Stimulated activated CD8-positive, alpha-beta memory T cell treated with anti-CD3 and anti-CD28 coated beads, Interleukin-15, amount 100 ng/mL, for 1 hour (primary cell): ENCODE measurements at regions not wholly inside any gene's neighbourhood (a gene's known extent, or its start where the extent isn't known, plus 50 kb on each side); places are given as distances from the start of the nearest gene placed in this dataset.

ENCODE experiments used
- DNase-seq: peaks from one replicate; pipeline ENCODE4 v3.0.0-alpha.2; 2020; ENCODE audit warnings: low read depth

GRCh38 chr9:105921057-105921726 lies 226.9 kb downstream of the TMEM38B start:
- no peak for DNase-seq

DNA sequence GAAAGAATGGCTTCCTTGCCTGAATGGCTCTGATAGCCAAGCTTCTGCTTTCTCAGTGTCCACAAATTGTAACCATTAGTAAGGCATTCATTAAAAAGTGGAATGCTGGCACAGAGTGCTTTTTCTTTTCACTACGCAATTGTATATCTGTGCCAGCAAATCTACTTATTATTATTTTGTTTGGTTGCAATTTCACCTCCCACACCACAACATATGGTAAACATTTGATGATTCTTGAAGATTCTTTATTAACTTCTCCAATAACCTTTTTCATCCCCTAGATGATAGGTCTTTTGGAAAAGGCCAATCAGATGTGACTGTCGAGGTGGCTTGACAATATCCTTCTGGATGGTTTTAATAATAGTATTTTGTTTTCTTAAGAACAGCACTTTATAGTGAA lies 234.1 kb downstream of the TMEM38B start:
- DNase-seq: no peak

- no peak for DNase-seq
Measured at GRCh38 chr9:105930011-105930627, 235.8 kb downstream of the TMEM38B start.

GRCh38 chr9:105932276-105932675 lies 237.9 kb downstream of the TMEM38B start:
- DNase-seq: no peak

DNA sequence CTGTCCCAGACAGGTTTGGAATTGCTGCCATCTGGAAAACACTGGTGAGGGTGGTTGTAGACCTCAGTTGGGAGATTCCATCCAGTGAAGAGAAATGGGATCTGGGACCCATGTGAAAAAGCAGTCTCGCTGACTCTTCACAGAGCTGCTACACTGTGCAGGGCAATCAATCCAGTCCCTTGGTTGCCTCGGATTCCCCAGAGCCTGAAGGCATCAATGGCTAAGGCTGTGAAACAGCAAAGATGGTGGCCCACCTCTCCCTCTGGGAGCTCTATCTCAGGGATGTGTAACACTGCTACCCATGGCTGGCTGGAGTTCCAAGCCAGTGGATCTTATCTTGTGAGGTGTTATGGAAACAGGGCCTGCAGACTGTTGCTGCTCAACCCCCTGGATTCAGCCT lies 256.1 kb downstream of the TMEM38B start:
- no peak for DNase-seq

DNA sequence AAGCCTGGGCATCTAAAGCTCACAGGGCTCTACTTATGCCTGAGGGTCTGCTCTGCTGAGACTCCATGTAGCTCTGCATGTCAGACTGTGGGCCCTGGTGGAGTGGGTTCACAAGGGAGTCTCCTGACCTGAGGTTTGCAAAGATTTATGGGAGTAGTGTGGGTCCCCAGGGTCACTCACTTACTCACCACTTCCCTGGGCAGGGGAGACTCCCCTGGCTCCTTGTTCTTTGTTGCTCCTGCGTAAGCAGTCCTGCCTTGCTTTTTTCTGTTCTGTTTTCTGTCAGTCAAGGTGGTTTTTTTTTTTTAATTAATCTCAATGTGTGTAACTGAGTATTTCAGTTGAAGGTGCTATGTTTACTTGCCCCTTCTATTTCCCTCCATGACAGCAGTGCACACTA lies 256.6 kb downstream of the TMEM38B start:
- no peak for DNase-seq

DNA sequence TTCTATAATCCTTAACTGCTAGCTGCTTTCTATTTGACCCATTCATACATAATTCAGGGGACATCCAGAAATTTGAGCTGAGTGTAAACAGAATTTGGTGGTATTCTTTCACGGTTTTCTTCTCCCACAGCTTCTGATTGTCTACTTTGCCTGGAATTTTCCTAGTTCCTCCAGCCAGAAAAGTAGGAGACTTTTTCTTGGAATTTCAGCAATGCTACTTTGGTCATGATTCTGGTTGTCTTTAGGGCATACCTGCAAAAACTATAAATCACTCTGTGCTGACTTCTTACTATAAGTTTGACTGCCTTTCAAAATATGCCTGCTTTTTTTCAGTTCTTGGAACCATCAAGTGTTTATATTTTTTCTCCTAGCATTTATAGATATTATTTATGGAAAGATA lies 260.2 kb downstream of the TMEM38B start:
- no peak for DNase-seq

GRCh38 chr9:105957830-105958229 lies 263.5 kb downstream of the TMEM38B start:
- DNase-seq: no peak

- DNase-seq: no peak
Measured at GRCh38 chr9:105958587-105958986, 264.2 kb downstream of the TMEM38B start.

- DNase-seq: no peak
Measured at GRCh38 chr9:105959531-105959930, 265.2 kb downstream of the TMEM38B start.

- DNase-seq: no peak
Measured at GRCh38 chr9:105963343-105964099, 269.2 kb downstream of the TMEM38B start.

DNA sequence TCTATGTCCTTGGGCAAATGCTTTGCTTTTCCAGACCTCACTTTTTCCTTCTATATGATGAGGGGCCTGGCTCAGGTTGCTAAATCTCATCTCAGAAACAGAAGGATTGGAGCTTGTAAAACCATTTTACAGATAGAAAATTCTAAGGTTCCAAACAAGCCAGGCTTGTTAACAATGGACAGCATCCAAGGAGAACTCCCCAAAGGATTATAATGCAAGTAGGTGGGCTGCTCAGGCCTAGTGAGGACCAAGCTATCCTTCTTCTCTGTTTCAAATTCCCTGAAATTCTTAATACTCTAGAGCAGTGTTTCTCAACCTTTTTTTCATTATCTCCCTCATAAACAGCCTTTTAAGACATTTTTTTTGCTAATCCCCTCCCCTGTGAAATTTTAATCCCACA lies 269.8 kb downstream of the TMEM38B start:
- DNase-seq: no peak

DNA sequence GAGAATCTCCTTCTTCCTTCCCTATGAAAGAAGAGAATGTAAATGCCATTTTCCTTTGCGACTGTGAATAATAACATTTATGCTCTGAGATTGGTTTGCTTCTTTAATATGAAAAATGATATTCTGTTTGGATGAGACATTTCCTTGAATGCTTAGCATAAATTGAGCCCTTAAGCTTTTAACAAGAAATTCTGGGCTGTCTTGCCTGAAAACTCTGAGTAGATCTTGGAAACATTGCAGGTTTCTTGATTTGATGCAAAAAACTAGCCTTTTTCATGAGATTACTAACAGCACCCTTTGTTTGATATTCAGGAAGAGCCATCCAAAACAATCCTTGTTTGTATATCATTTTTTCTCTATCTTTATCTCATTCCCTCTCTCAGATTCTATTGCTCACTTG lies 272.5 kb downstream of the TMEM38B start:
- no peak for DNase-seq

- DNase-seq: no peak
Measured at GRCh38 chr9:105967248-105967647, 272.9 kb downstream of the TMEM38B start.

- DNase-seq: no peak
Measured at GRCh38 chr9:105967797-105968196, 273.5 kb downstream of the TMEM38B start.

- DNase-seq: no peak
Measured at GRCh38 chr9:105968811-105969466, 274.6 kb downstream of the TMEM38B start.

GRCh38 chr9:105969636-105970035 lies 275.3 kb downstream of the TMEM38B start:
- no peak for DNase-seq

GRCh38 chr9:105971986-105972385 lies 277.6 kb downstream of the TMEM38B start:
- no peak for DNase-seq

GRCh38 chr9:105972466-105973204 lies 278.3 kb downstream of the TMEM38B start:
- DNase-seq: no peak

- no peak for DNase-seq
Measured at GRCh38 chr9:105973951-105974351, 279.6 kb downstream of the TMEM38B start.

- no peak for DNase-seq
Measured at GRCh38 chr9:105975886-105976645, 281.7 kb downstream of the TMEM38B start.
